CD8-positive, alpha-beta memory T cell (primary cell): ENCODE measurements at regions not wholly inside any gene's neighbourhood (a gene's known extent, or its start where the extent isn't known, plus 50 kb on each side); places are given as distances from the start of the nearest gene placed in this dataset.
"Not testable (repeated sequence)": the region's sequence is repeated elsewhere in the genome, so short reads cannot be mapped to it uniquely, and the experiment has no call there.

Experiments
- CTCF ChIA-PET: fragments of 350-600 bp; sonication (Branson Sonifier 250); formaldehyde crosslinking; loops from one replicate; lab custom pipeline; 2021; ENCODE audit warnings: antibody characterized with exemption; lab: Charles Lee
- POLR2A ChIA-PET: fragments of 350-600 bp; sonication (Branson Sonifier 250); formaldehyde crosslinking; loops from one replicate; lab custom pipeline; 2021; ENCODE audit warnings: antibody characterized with exemption; lab: Charles Lee
- DNase-seq, 5 donors: peaks; one replicate each; pipeline versions ENCODE4 v3.0.0 to v3.0.0-alpha.2; 2020 to 2022; ENCODE audit warnings: mixed read lengths in 1 of 5
- H3K27ac ChIP-seq: one replicate; pipeline ENCODE4 v1.7.0; 2013; ENCODE audit warnings: low read depth, mild to moderate bottlenecking, low read length, moderate library complexity
- H3K27me3 ChIP-seq: 2 replicates; pipeline ENCODE4 v1.7.0; 2013; ENCODE audit warnings: low read length, mild to moderate bottlenecking; ENCODE audit not compliant: insufficient read depth, poor library complexity, severe bottlenecking
- H3K36me3 ChIP-seq: 2 replicates; pipeline ENCODE4 v1.7.0; 2013; ENCODE audit warnings: mild to moderate bottlenecking, low read length, moderate library complexity; ENCODE audit not compliant: insufficient read depth
- H3K4me1 ChIP-seq: 2 replicates; pipeline ENCODE4 v1.7.0; 2013; ENCODE audit warnings: mild to moderate bottlenecking, low read length, moderate library complexity; ENCODE audit not compliant: insufficient read depth
- H3K4me3 ChIP-seq: 2 replicates; pipeline ENCODE4 v1.7.0; 2013; ENCODE audit warnings: mild to moderate bottlenecking, low read length
- H3K9me3 ChIP-seq: 2 replicates; pipeline ENCODE4 v1.7.0; 2013; ENCODE audit warnings: mild to moderate bottlenecking, low read length
- H3K27ac Mint-ChIP-seq, 8 donors: one replicate each; pipeline ENCODE4 v1.8.0; 2020 to 2021; ENCODE audit warnings: mixed read lengths in 8 of 8, mild to moderate bottlenecking in 6 of 8, inconsistent platforms in 3 of 8, moderate library complexity in 3 of 8
- H3K27me3 Mint-ChIP-seq, 2 donors: one replicate each; pipeline ENCODE4 v1.8.0; 2020 to 2021; ENCODE audit warnings: mixed read lengths in 2 of 2, mild to moderate bottlenecking in 1 of 2, moderate library complexity in 1 of 2
- H3K36me3 Mint-ChIP-seq, 3 donors: one replicate each; pipeline ENCODE4 v1.8.0; 2020 to 2021; ENCODE audit warnings: mixed read lengths in 3 of 3, inconsistent platforms in 1 of 3, mild to moderate bottlenecking in 1 of 3
- H3K4me1 Mint-ChIP-seq, 3 donors: one replicate each; pipeline ENCODE4 v1.8.0; 2020 to 2021; ENCODE audit warnings: mixed read lengths in 3 of 3, inconsistent platforms in 1 of 3, mild to moderate bottlenecking in 1 of 3
- H3K4me3 Mint-ChIP-seq, 7 donors: one replicate each; pipeline ENCODE4 v1.8.0; 2020 to 2021; ENCODE audit warnings: mixed read lengths in 7 of 7, mild to moderate bottlenecking in 6 of 7, moderate library complexity in 4 of 7, inconsistent platforms in 2 of 7
- H3K9me3 Mint-ChIP-seq, 5 donors: one replicate each; pipeline ENCODE4 v1.8.0; 2020 to 2022; ENCODE audit warnings: mixed read lengths in 5 of 5, mild to moderate bottlenecking in 3 of 5, moderate library complexity in 2 of 5, inconsistent platforms in 1 of 5

DNA sequence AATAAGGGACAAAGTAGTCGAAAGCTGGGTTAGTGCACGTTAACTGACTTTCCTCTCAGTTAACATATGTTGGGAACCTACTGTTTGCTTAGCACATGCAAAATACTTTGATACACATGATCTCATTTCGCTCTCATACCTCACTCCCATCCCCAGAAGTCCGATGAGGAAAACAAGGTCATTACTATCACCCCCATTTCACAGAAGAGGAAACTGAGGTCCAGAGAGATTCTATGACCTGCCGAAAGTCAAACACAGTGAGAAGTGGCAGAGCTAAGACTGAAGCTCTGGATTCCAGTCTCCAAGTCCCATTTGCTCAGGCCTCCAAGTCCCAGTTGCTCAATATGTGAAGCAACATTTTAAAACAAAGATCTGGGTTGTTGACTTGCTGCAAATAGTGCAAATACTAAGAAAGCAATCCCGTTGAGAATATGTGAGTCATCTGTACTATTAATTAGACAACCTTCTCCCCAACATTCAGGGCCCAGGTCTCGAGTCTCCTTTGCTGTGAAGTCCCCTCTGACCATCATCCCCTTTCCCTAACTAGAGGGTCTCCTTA lies 170.6 kb upstream of the PWP1 start:
- H3K4me1 Mint-ChIP-seq = peaks cover 12 to 15% (median 12%) of the 10 kb centered on the region in 3 donors
- H3K4me3 ChIP-seq = no peak overlapping the region
- no peaks in the 10 kb centered on the region for H3K4me1 ChIP-seq
- peaks cover 0 to 4% (median 2%) of the 10 kb centered on the region in 5 donors for H3K9me3 Mint-ChIP-seq
- H3K36me3 ChIP-seq = no peaks in the 10 kb centered on the region
- POLR2A ChIA-PET = no interaction called here
- H3K27ac Mint-ChIP-seq = peak overlapping the region in 1 of 8 donors; percentile 66
- DNase-seq = no peak
- no peaks in the 10 kb centered on the region for H3K9me3 ChIP-seq
- no peaks in the 10 kb centered on the region for H3K27me3 Mint-ChIP-seq
- peaks cover 0 to 10% (median 5%) of the 10 kb centered on the region in 3 donors for H3K36me3 Mint-ChIP-seq
- H3K4me3 Mint-ChIP-seq = peak overlapping the region in 1 of 7 donors; percentile 3
- H3K27ac ChIP-seq = no peak overlapping the region
- CTCF ChIA-PET = no interaction called here
- no peaks in the 10 kb centered on the region for H3K27me3 ChIP-seq

- Mint-ChIP-seq H3K4me3 (peak overlapping the region in 1 of 7 donors; percentile 16), H3K36me3 (peaks cover 2 to 15% (median 9%) of the 10 kb centered on the region in 3 donors), H3K4me1 (peaks cover 12 to 15% (median 12%) of the 10 kb centered on the region in 3 donors), H3K9me3 (peaks cover 0 to 4% (median 2%) of the 10 kb centered on the region in 5 donors), H3K27me3 (no peaks in the 10 kb centered on the region), H3K27ac (peak overlapping the region in 2 of 8 donors; percentile 13 to 34)
- no peaks in the 10 kb centered on the region for H3K4me1 ChIP-seq
- no peak for DNase-seq
- H3K27me3 ChIP-seq = no peaks in the 10 kb centered on the region
- H3K4me3 ChIP-seq = no peak overlapping the region
- no peaks in the 10 kb centered on the region for H3K36me3 ChIP-seq
- ChIA-PET CTCF (no interaction called here), POLR2A (no interaction called here)
- H3K27ac ChIP-seq = no peak overlapping the region
- H3K9me3 ChIP-seq = no peaks in the 10 kb centered on the region
Measured at GRCh38 chr12:107515446-107515958, 170.1 kb upstream of the PWP1 start.

GRCh38 chr12:107517816-107518215 lies 167.8 kb upstream of the PWP1 start:
- H3K27ac Mint-ChIP-seq = peak overlapping the region in 1 of 8 donors; percentile 31
- H3K4me3 ChIP-seq, H3K27me3 Mint-ChIP-seq, POLR2A ChIA-PET, H3K4me1 ChIP-seq, H3K4me3 Mint-ChIP-seq, CTCF ChIA-PET, H3K27ac ChIP-seq, H3K27me3 ChIP-seq, H3K36me3 ChIP-seq, DNase-seq, H3K9me3 ChIP-seq: not testable (repeated sequence)
- peaks cover 2 to 12% (median 4%) of the 10 kb centered on the region in 5 donors for H3K9me3 Mint-ChIP-seq
- H3K4me1 Mint-ChIP-seq = peaks cover 10 to 15% (median 12%) of the 10 kb centered on the region in 3 donors
- peaks cover 12 to 32% (median 24%) of the 10 kb centered on the region in 3 donors for H3K36me3 Mint-ChIP-seq

- no peak for DNase-seq
- Histone ChIP-seq H3K4me3 (no peak overlapping the region), H3K4me1 (no peaks in the 10 kb centered on the region), H3K27me3 (no peaks in the 10 kb centered on the region), H3K36me3 (no peaks in the 10 kb centered on the region), H3K9me3 (no peaks in the 10 kb centered on the region), H3K27ac (no peak overlapping the region)
- peaks cover 2 to 12% (median 4%) of the 10 kb centered on the region in 5 donors for H3K9me3 Mint-ChIP-seq
- H3K4me1 Mint-ChIP-seq = peaks cover 10 to 15% (median 12%) of the 10 kb centered on the region in 3 donors
- H3K27ac Mint-ChIP-seq = no peak overlapping the region
- H3K36me3 Mint-ChIP-seq = peaks cover 12 to 32% (median 26%) of the 10 kb centered on the region in 3 donors
- ChIA-PET POLR2A (no interaction called here), CTCF (no interaction called here)
- peaks cover 2 to 3% of the 10 kb centered on the region in 2 donors for H3K27me3 Mint-ChIP-seq
- no peak overlapping the region for H3K4me3 Mint-ChIP-seq
Measured at GRCh38 chr12:107518868-107519267, 166.7 kb upstream of the PWP1 start.

DNA sequence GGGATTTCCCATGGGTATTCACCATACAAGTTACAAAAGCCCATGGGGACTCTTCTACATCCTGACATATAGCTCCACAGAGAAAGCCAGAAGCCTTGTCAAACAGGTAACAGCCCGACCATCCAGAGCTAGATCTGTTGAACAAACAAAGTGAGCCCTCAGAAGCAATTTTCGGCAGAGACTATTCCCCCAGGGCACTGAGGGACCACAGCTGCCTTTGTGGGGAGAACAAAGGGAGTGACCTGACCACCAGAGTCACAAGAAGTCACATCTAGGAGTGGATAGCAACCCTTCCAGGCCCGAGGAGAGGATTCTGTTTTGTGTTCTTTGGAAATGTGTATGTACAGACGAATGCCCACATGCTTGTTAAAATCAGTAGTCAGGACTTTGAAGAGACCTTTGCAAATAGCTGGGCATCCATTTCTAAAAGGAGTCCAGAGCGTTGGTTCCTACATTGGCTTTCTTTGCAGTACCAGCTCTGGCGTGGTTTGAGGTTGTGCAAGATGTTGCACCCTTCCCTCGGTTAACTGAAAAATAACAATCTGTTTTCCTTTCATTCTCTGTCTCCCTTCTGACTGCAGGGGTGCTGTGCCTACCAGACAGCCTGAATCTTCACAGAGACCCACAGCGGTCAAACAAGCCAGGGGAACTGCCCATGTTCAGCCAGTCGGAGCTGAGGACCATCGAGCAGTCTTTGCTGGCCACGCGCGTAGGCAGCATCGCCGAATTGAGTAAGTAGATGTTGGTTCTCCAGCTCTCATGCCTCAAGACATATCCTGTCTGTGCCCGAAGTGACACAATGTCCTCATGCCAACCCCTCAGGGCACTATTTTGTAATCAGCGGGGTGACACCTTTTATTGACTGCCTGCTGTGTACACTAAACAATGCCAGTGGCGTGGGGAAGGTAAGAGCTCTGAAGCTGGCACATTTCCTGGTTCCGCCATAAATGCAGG lies 165.4 kb upstream of the PWP1 start:
- H3K4me3 ChIP-seq = no peak overlapping the region
- no peaks in the 10 kb centered on the region for H3K9me3 ChIP-seq
- no peaks in the 10 kb centered on the region for H3K36me3 ChIP-seq
- ChIA-PET POLR2A (no interaction called here), CTCF (no interaction called here)
- Mint-ChIP-seq H3K9me3 (peaks cover 2 to 12% (median 4%) of the 10 kb centered on the region in 5 donors), H3K4me1 (peaks cover 5 to 7% (median 7%) of the 10 kb centered on the region in 3 donors), H3K36me3 (peaks cover 12 to 32% (median 26%) of the 10 kb centered on the region in 3 donors), H3K27me3 (peaks cover 2 to 3% of the 10 kb centered on the region in 2 donors), H3K27ac (peak overlapping the region in 1 of 8 donors; percentile 89), H3K4me3 (no peak overlapping the region)
- no peak overlapping the region for H3K27ac ChIP-seq
- DNase-seq = no peak
- no peaks in the 10 kb centered on the region for H3K4me1 ChIP-seq
- no peaks in the 10 kb centered on the region for H3K27me3 ChIP-seq

- no peaks in the 10 kb centered on the region for H3K4me1 ChIP-seq
- H3K27ac ChIP-seq = no peak overlapping the region
- Mint-ChIP-seq H3K36me3 (peaks cover 12 to 32% (median 26%) of the 10 kb centered on the region in 3 donors), H3K4me1 (peaks cover 0 to 11% (median 4%) of the 10 kb centered on the region in 3 donors), H3K27ac (no peak overlapping the region), H3K9me3 (peaks cover 2 to 12% (median 4%) of the 10 kb centered on the region in 5 donors), H3K4me3 (no peak overlapping the region), H3K27me3 (peaks cover 3% of the 10 kb centered on the region in 2 donors)
- H3K27me3 ChIP-seq = no peaks in the 10 kb centered on the region
- POLR2A ChIA-PET = no interaction called here
- CTCF ChIA-PET = no interaction called here
- H3K4me3 ChIP-seq = no peak overlapping the region
- DNase-seq = no peak
- H3K9me3 ChIP-seq = no peaks in the 10 kb centered on the region
- H3K36me3 ChIP-seq = no peaks in the 10 kb centered on the region
Measured at GRCh38 chr12:107521826-107522355, 163.7 kb upstream of the PWP1 start.

DNA sequence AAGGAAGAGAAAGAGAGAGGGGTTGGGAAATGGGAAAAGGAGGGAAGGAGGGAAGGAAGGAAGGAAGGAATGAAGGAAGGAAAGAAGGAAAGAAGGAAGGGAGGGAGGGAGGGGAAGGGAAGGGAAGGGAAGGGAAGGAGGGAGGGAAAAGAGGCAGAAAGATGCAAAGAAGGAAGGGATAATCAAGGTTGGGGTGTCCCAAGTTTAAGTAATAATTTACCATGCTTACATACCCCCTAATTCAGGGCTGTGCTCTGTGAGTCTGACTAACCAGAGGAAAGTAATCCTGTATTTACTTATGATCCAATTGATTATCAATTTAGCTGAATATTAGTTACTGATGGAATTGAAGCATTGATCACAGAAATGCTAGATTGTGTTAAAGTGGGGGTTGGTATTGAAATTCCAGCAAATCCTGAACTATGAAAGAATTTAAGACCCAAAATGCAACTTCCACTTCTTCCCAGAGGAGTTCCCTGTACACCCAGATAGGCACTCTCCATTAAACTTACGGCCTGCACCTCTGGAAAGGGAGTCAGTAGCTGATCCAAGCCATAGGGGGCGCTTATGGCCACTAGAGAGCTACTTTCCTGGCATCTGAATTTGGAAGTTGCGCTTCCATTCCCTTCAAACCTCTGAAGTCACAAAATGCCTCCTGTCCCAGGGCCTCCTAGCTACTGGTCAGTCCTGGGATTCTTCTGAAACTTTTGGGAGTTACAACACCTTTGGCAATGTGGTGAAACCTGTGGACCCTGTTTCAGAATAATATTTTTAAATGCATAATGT lies 162.7 kb upstream of the PWP1 start:
- no peaks in the 10 kb centered on the region for H3K36me3 ChIP-seq
- Mint-ChIP-seq H3K4me1 (peaks cover 0 to 11% (median 4%) of the 10 kb centered on the region in 3 donors), H3K27me3 (peaks cover 3% of the 10 kb centered on the region in 2 donors), H3K9me3 (peaks cover 2 to 12% (median 4%) of the 10 kb centered on the region in 5 donors), H3K4me3 (no peak overlapping the region), H3K27ac (no peak overlapping the region), H3K36me3 (peaks cover 12 to 32% (median 26%) of the 10 kb centered on the region in 3 donors)
- no peaks in the 10 kb centered on the region for H3K27me3 ChIP-seq
- ChIA-PET CTCF (no interaction called here), POLR2A (no interaction called here)
- no peaks in the 10 kb centered on the region for H3K4me1 ChIP-seq
- no peak overlapping the region for H3K27ac ChIP-seq
- no peak overlapping the region for H3K4me3 ChIP-seq
- DNase-seq = no peak
- no peaks in the 10 kb centered on the region for H3K9me3 ChIP-seq
